ENCODE measurements at regions not wholly inside any gene's neighbourhood (a gene's known extent, or its start where the extent isn't known, plus 50 kb on each side); places are given as distances from the start of the nearest gene placed in this dataset.
A peak's percentile ranks its signal among the peaks of the same experiment; 100 is the strongest.

GRCh38 chr10:6718550-6718949 lies 138.5 kb upstream of the PRKCQ start:
- Histone ChIP-seq H3K4me1 (peaks cover 4% of the 10 kb centered on the region), H3K9me3 (ENCODE audit: low read depth) (no peaks in the 10 kb centered on the region), H3K9ac (no peak overlapping the region), H3K4me2 (no peak overlapping the region), H3K27me3 (no peaks in the 10 kb centered on the region), H3K27ac (no peak overlapping the region), H3K4me3 (no peak overlapping the region), H4K20me1 (ENCODE audit: low read depth) (no peaks in the 10 kb centered on the region), H2AFZ (replicated peaks) (no peak overlapping the region), H3F3A (ENCODE audit: low read depth) (no peaks in the 10 kb centered on the region), H3K36me3 (no peaks in the 10 kb centered on the region), H3K79me2 (ENCODE audit: low read depth) (no peaks in the 10 kb centered on the region)
- Mint-ChIP-seq H3K36me3 (no peaks in the 10 kb centered on the region), H3K4me3 (no peak overlapping the region), H3K27me3 (ENCODE audit: insufficient read depth, low read depth) (peaks cover 13% of the 10 kb centered on the region), H3K9me3 (peaks cover 7% of the 10 kb centered on the region), H3K27ac (no peak overlapping the region), H3K4me1 (peaks cover 14% of the 10 kb centered on the region)
- DNase-seq (ENCODE audit: low spot score): no peak
- TF ChIP-seq EZH2 (IDR thresholded peaks at IDR 0.05) (no peak), CTCF (IDR thresholded peaks at IDR 0.05) (no peak), EZH2phosphoT487 (IDR thresholded peaks at IDR 0.05) (no peak)

- H3K27ac Mint-ChIP-seq: no peak overlapping the region
- H2AFZ ChIP-seq (replicated peaks): no peak overlapping the region
- H3K4me2 ChIP-seq: no peak overlapping the region
- no peak overlapping the region for H3K27ac ChIP-seq
- H3K4me1 Mint-ChIP-seq: peaks cover 17% of the 10 kb centered on the region
- H3K9me3 Mint-ChIP-seq: peaks cover 7% of the 10 kb centered on the region
- no peak overlapping the region for H3K4me3 ChIP-seq
- no peaks in the 10 kb centered on the region for H3K79me2 ChIP-seq (ENCODE audit: low read depth)
- H3K4me3 Mint-ChIP-seq: no peak overlapping the region
- peaks cover 16% of the 10 kb centered on the region for H3K27me3 Mint-ChIP-seq (ENCODE audit: insufficient read depth, low read depth)
- DNase-seq (ENCODE audit: low spot score): no peak
- no peak overlapping the region for H3K9ac ChIP-seq
- no peaks in the 10 kb centered on the region for H3K36me3 ChIP-seq
- no peaks in the 10 kb centered on the region for H3K36me3 Mint-ChIP-seq
- H3K4me1 ChIP-seq: no peaks in the 10 kb centered on the region
- no peaks in the 10 kb centered on the region for H3F3A ChIP-seq (ENCODE audit: low read depth)
- no peaks in the 10 kb centered on the region for H3K27me3 ChIP-seq
- H3K9me3 ChIP-seq (ENCODE audit: low read depth): no peaks in the 10 kb centered on the region
- TF ChIP-seq EZH2phosphoT487 (IDR thresholded peaks at IDR 0.05) (no peak), EZH2 (IDR thresholded peaks at IDR 0.05) (no peak), CTCF (IDR thresholded peaks at IDR 0.05) (no peak)
- no peaks in the 10 kb centered on the region for H4K20me1 ChIP-seq (ENCODE audit: low read depth)
These were observed 136.4 kb upstream of the PRKCQ start for GRCh38 chr10:6716516-6716915.

GRCh38 chr10:6713716-6714115 lies 133.6 kb upstream of the PRKCQ start:
- H3K9ac ChIP-seq: no peak overlapping the region
- no peaks in the 10 kb centered on the region for H3K27me3 ChIP-seq
- no peak overlapping the region for H3K4me3 ChIP-seq
- DNase-seq (ENCODE audit: low spot score): peak; percentile 48
- H3K9me3 ChIP-seq (ENCODE audit: low read depth): no peaks in the 10 kb centered on the region
- no peaks in the 10 kb centered on the region for H3K4me1 ChIP-seq
- Mint-ChIP-seq H3K27ac (no peak overlapping the region), H3K9me3 (peaks cover 2% of the 10 kb centered on the region), H3K27me3 (ENCODE audit: insufficient read depth, low read depth) (peaks cover 13% of the 10 kb centered on the region), H3K36me3 (no peaks in the 10 kb centered on the region), H3K4me1 (peaks cover 16% of the 10 kb centered on the region), H3K4me3 (no peak overlapping the region)
- no peaks in the 10 kb centered on the region for H3K79me2 ChIP-seq (ENCODE audit: low read depth)
- H4K20me1 ChIP-seq (ENCODE audit: low read depth): no peaks in the 10 kb centered on the region
- H3K4me2 ChIP-seq: no peak overlapping the region
- H3K27ac ChIP-seq: no peak overlapping the region
- no peaks in the 10 kb centered on the region for H3K36me3 ChIP-seq
- no peak for TF ChIP-seq CTCF (IDR thresholded peaks at IDR 0.05)
- no peak for TF ChIP-seq EZH2phosphoT487 (IDR thresholded peaks at IDR 0.05)
- no peak for TF ChIP-seq EZH2 (IDR thresholded peaks at IDR 0.05)
- no peaks in the 10 kb centered on the region for H3F3A ChIP-seq (ENCODE audit: low read depth)
- no peak overlapping the region for H2AFZ ChIP-seq (replicated peaks)

All from neural progenitor cell (in vitro differentiated cells).